GM18951 (cell line): ENCODE measurements at regions not wholly inside any gene's neighbourhood (a gene's known extent, or its start where the extent isn't known, plus 50 kb on each side); places are given as distances from the start of the nearest gene placed in this dataset.

Experiments
- POLR2A ChIP-seq: IDR thresholded peaks from 4 replicates; pipeline ENCODE4 v1.6.1; 2011; ENCODE audit warnings: mild to moderate bottlenecking; ENCODE audit not compliant: insufficient read length, insufficient read depth; ENCODE audit errors: extremely low read depth
- in situ Hi-C: fragments of 300-500 bp; cut with MboI; formaldehyde crosslinking; loops from one replicate; pipeline ENCODE4 v1.12.0; 2022; ENCODE audit warnings: low sequenced_read_pairs, mixed read lengths, inconsistent platforms; ENCODE audit not compliant: unreplicated experiment

DNA sequence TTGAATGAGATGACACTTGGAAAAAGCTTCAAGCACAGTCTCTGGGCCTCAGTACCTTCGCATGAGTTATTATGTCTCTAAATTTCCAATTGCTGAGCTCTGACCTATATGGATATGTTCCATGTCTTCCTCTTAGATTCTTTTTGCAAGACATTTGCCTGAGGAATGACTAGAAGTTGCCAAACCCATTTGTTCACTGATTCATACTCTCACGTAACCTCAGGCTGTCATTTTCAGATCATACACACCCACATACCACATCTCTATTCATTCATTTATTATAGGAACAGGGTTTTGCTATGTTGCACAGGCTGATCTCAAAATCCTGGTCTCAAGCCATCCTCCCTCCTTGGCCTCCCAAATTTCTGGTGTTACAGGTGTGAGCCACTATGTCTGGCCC, 2137.1 kb upstream of the TENM3 start:
- in situ Hi-C loops: no loop called here
- no peak for TF ChIP-seq POLR2A

DNA sequence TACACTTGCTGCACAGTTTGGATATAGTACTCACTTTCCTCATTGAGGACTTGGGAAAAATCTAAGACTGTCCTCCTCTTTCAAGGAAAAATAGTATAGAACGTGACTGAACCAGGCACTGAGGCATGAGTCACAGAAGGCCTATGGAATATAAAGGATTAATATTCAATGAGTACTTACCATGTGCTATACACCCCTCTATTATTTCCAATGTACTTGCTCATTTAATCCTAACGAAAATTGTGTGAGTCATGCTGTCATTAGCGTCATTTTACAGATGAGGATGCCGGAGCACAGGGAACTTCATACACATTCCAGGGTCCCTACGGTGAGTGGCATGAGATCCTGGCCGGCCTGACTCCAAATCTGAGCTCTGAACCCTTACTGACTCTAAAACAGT, 2136.2 kb upstream of the TENM3 start:
- no peak for TF ChIP-seq POLR2A
- in situ Hi-C loops: no loop called here

DNA sequence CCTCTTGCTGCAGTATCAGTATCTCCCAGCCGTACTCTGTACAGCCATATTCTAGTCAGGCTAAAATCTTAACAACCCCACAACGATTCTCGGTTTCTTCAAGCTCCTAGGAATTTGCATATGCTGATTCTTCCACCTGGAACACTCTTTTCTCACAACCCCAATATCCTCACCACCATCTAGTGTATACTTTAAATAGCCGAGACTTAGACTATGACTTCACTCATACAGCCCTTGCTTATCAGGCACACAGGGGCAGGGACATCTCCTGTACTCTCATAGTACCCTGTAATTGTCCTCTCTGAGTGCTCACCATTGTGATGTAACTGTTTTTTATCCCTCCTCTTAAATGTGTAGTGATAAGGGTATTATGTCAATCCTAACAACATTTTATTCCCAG, 2126.4 kb upstream of the TENM3 start:
- in situ Hi-C loops: no loop called here
- TF ChIP-seq POLR2A: no peak

DNA sequence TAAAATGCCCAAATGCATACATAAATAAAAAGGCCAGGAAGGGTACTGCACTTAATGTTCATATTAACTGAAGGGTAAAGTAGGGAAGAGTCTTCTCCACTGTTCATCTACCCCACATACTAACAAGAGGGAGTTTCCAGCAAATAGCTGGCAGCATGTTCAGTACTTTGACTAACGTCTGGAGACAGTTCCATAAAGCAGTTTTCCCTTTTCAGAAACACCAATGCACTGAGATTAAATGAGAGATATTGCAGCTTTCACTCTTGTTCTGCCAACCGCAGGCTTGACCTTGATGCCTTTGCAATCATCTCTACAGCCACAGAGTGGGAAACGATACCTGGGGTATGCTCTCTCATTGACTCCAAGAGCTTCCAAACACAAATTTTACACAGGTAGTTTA, 2123.1 kb upstream of the TENM3 start:
- in situ Hi-C loops: no loop called here
- no peak for TF ChIP-seq POLR2A

DNA sequence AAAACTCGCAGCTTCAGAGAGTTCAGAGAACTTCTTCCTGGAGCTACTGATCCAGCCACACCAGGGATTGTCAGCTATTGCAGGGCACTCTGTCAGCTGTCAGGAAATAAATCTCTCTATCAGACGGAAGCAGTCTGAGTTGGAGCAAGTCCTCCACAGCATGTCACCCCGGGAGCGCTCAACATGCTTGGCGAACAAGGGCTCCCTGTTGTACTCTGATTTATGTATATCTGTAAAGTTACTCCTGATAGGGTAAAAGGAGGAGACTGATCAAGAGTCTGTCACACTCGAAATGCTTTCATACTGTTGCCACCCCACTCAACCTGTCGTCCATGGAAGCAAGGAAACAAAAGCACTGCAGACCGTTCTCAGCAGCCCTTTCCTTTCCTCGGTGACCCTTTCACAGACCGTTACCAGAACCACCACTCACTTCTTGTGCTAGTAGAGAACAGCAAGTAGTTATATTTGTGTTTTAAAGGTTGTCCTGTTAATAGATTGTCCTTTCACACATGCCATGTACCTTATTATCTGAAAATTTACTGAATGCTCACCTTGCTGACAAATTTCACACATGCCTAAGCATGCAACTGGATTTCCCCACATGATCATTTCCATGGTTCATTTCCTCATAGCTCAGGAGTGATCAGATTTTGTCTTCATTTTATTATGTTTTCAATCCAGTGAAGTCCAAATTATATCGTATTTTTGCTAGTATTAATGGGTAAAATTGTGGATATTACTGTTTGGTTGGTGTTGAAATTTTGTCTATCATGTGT, 2108.9 kb upstream of the TENM3 start:
- no peak for TF ChIP-seq POLR2A
- in situ Hi-C loops: no loop called here

DNA sequence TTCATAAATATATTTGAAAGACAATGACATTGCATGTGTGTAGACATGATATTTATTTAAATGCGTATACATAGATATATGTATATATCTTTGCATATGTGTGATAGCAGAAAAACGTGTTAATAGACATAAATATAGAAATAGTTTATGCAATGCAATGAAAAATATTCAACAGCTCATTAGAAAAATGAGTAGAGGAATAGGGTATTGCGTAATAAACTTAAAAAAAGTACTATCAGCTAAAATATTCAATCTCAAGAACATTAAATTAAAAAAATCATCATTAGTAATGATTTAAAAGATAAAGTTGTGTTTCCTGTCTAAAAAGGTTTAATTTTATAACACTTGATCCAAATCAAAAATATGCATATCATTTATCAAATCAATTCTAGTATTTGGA, 2101.5 kb upstream of the TENM3 start:
- in situ Hi-C loops: no loop called here
- TF ChIP-seq POLR2A: no peak

DNA sequence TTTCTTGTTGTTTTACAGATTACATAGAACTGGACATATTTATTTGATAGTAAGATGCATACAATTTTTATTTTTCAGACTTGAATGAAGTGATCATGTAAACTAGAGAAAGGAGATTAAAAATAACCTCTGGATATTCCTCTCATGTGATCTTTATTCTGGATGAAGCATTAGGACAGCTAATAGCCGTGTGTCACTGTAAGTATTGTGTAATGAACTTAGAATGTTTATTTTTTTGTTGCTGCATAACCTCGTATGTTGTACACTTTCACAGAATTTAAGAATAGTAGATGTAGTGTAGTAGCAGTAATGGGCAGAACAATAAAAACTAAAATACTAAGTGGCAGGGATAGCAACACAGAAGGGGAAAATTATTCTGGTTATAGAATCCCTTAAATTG, 2094.5 kb upstream of the TENM3 start:
- TF ChIP-seq POLR2A: no peak

DNA sequence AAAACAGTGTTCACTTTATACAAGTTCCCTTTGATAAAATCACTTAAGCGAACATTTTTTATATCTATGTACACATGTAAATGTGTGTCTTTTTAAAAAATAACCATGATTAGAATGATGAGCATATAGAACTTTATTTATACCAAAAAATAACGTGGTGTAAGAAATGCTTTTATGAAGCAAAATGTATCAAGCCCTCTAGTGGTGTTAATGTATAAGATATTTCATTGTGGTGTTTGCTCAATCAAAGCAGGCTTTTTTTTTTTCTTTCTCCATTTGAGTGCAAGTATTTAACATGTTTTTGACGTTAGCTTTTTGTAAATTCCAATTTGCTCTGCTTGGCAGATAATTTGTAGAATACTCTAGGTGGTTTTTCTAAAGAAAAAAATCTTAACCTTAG, 2092.4 kb upstream of the TENM3 start:
- no peak for TF ChIP-seq POLR2A
- in situ Hi-C loops: no loop called here

More for the DNA sequence above, 2094.5 kb upstream of the TENM3 start:
- in situ Hi-C loops: no loop called here

DNA sequence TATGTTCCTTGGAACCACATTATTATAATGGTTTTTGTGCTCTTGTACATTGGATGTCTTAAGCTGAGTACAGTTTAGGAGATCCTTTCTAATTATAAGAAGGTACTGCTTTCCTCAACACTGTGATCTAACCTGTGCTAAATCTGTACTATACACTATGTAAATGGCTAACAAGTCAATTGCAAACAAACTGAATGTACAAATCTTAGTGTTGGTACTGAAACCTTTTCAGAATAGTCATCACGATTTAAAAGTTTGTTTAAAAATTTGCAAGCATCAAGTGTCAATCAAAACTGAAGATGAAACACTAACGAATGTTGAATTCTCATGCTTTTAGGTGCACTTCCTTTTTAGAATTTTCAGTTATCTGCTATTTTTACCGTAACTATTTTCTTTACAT, 2090.4 kb upstream of the TENM3 start:
- no peak for TF ChIP-seq POLR2A
- in situ Hi-C loops: no loop called here

DNA sequence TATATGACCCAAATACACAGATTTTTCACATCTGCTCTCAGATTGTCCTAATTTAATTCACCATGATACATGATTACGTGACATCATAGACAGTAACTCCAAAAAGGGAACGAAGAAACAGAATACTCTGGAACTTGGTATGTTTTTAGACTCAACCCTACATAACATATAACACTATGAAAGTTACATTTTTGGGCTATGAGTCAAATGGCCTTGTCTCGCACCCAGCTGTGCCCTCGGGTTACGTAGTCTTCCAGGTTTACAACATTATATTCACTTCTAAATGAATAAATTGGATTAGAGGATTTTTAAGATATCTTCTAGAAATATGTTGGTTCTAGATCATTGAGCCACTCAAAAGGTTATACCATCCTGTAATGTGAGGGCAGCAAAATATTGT, 2089.6 kb upstream of the TENM3 start:
- no peak for TF ChIP-seq POLR2A
- in situ Hi-C loops: no loop called here

DNA sequence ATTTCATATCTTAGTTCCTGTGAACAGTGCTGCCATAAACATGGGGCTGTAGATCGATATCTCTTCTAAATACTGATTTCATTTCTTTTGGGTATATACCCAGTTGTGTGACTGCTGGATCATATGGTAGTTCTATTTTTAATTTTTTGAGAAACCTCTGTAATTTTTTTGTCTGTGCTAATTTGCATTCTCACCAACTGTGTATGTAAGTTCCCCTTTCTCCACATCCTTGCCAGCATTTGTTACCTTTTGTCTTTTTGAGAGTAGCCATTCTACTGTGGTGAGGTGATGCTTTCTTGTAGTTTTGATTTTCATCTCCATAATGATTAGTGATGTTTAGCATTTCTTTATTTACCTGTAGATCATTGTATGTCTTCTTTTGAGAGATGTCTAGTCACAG, 2086.5 kb upstream of the TENM3 start:
- TF ChIP-seq POLR2A: no peak
- in situ Hi-C loops: no loop called here

DNA sequence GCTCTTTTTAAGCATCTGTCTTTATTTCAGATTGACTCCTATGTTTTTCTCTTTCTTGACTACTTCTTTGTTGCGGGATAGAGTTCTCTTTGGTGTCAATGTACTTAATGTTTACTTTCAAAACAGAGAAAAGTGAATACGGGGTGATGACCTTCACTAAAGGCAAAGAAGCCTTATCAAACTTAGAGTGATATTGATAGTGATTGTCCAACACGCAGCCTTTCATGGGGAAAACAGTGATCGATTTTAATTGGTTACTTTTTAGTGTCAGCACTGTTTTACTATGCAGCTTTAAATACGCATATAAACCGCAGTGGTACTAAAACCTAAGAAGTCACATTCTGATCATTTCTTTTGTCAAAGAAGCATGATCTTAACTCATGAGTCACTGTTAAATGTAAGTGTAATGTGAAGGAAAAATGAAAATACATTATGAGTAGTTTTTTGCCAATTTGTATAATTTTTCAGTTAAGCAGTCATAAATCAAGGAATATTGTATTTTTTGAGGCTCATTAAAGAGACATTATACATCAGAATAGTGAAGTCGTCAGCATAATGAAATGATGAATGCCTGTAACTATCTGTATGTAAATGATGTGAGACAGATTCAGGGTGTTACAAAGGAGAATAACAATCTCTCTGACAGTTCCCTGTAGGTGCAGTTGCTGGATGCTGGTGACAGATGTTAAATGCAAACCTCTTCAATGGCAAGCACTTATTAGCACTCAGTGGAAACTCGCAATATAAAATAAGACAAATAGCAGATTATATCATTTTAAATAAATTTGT, 2082.8 kb upstream of the TENM3 start:
- no peak for TF ChIP-seq POLR2A
- in situ Hi-C loops: no loop called here

DNA sequence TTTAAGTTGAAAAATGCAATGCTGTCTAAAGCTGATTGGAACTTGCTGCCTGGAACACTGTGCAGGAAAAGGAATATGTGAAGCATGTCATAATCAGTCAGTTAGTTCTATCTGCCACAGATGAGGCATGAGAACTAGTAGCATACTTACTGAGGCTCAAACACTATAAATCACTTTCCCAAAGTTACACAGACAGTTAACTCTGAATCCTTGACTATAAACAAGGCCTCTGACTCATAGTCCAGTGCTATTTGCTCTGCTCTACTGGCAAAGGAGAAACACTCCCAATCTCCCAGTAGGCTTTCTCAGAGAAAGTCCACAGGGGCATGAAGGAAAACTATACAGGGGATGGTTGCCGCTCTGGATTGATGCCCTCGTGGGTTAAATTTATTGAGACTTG, 2078.4 kb upstream of the TENM3 start:
- in situ Hi-C loops: no loop called here
- no peak for TF ChIP-seq POLR2A

DNA sequence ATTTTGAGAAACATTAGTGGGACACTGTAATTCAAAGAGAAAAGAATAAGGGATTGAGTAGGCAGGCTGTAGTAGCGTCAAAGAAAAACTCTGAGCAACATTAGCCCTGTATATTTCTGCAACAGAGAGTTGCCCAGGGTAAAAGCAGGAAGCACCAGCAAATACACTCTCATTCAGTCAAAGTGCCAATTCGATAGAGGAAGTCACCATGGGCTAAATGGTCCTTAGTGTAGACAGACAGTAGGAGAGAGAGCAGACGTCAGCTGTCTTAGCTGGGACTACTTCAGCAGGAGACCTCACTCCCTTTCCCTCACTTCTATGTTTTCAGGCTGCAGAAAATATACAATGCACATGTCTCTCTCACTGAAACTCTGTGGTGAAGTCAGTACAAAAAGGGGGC, 2073.8 kb upstream of the TENM3 start:
- TF ChIP-seq POLR2A: no peak
- in situ Hi-C loops: no loop called here

DNA sequence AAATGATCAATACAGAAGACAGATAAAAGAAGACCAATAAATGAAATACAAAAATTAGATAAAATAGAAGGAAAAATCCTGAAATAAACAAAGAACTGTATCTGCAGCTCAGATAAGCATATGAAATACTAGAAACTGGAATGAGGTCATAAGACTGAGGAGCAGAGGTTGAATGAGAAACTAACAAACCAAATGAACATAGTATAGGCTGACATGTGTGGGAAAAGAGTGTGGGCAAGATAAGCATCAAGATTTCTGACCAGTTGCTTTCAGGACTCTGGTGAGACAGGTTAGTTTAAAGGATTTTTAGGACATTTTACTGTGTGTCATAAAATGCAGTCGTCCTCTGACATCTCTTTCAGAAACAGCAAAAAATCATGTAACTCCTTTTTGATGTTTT, 2073.2 kb upstream of the TENM3 start:
- no peak for TF ChIP-seq POLR2A
- in situ Hi-C loops: no loop called here

DNA sequence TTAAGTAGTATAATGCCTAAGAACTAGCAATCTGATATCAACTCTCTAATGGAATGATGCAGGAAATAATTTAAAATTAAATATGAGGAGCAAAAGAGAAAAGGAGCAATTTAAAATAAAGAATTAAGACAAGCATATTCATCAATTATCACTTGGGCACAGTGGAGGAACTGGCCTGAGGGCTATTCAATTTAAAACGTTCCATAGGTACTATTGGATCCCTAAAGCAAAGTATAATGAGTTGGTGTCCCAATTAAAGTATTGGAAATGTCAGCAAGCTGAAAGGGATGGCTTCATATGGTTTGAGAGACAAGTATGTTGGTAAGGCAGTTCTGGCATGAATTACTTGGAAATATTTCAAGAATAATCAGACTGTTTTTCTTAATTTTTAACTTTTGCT, 2064.1 kb upstream of the TENM3 start:
- in situ Hi-C loops: no loop called here
- no peak for TF ChIP-seq POLR2A
